Activated T-helper 1 cell treated with anti-CD3 and anti-CD28 coated beads, Interleukin-2, amount 50 U/mL, for 16 hours (primary cell): ENCODE measurements at regions not wholly inside any gene's neighbourhood (a gene's known extent, or its start where the extent isn't known, plus 50 kb on each side); places are given as distances from the start of the nearest gene placed in this dataset.

Source experiments
- DNase-seq, 2 donors: peaks; one replicate each; pipeline ENCODE4 v3.0.0-alpha.2; 2020; ENCODE audit warnings: low read depth in 1 of 2, low spot score in 1 of 2

- DNase-seq = no peak
These were observed 95.4 kb downstream of the RMI2 start for GRCh38 chr16:11440657-11441012.

GRCh38 chr16:11445486-11445885 lies 100.2 kb downstream of the RMI2 start:
- no peak for DNase-seq

- DNase-seq = no peak
These were observed 101.4 kb downstream of the RMI2 start for GRCh38 chr16:11446566-11447119.

GRCh38 chr16:11447272-11447671 lies 102.0 kb downstream of the RMI2 start:
- DNase-seq = no peak

GRCh38 chr16:11447836-11448235 lies 102.6 kb downstream of the RMI2 start:
- DNase-seq = no peak

- no peak for DNase-seq
These were observed 103.6 kb downstream of the RMI2 start for GRCh38 chr16:11448796-11449416.

GRCh38 chr16:11449716-11450115 lies 104.5 kb downstream of the RMI2 start:
- DNase-seq = no peak

GRCh38 chr16:11450136-11450535 lies 104.9 kb downstream of the RMI2 start:
- DNase-seq = no peak

- no peak for DNase-seq
These were observed 107.0 kb downstream of the RMI2 start for GRCh38 chr16:11452298-11452697.

- no peak for DNase-seq
These were observed 107.6 kb downstream of the RMI2 start for GRCh38 chr16:11452746-11453389.

- DNase-seq = no peak
These were observed 111.5 kb downstream of the RMI2 start for GRCh38 chr16:11456741-11457140.

GRCh38 chr16:11459722-11460121 lies 114.5 kb downstream of the RMI2 start:
- DNase-seq = no peak

- DNase-seq = no peak
These were observed 115.7 kb downstream of the RMI2 start for GRCh38 chr16:11460820-11461594.

- no peak for DNase-seq
These were observed 116.3 kb downstream of the RMI2 start for GRCh38 chr16:11461595-11461990.

GRCh38 chr16:11462036-11462435 lies 116.8 kb downstream of the RMI2 start:
- no peak for DNase-seq

- no peak for DNase-seq
These were observed 117.6 kb downstream of the RMI2 start for GRCh38 chr16:11462861-11463260.

- DNase-seq = no peak
These were observed 119.0 kb downstream of the RMI2 start for GRCh38 chr16:11464241-11464640.

- no peak for DNase-seq
These were observed 120.4 kb downstream of the RMI2 start for GRCh38 chr16:11465675-11466074.

- no peak for DNase-seq
These were observed 115.9 kb downstream of the LITAF start for GRCh38 chr16:11470676-11471415.

- DNase-seq = no peak
These were observed 115.2 kb downstream of the LITAF start for GRCh38 chr16:11471548-11471947.

GRCh38 chr16:11472410-11472809 lies 114.3 kb downstream of the LITAF start:
- no peak for DNase-seq
